ENCODE measurements at regions not wholly inside any gene's neighbourhood (a gene's known extent, or its start where the extent isn't known, plus 50 kb on each side); places are given as distances from the start of the nearest gene placed in this dataset.
"Not testable (repeated sequence)": the region's sequence is repeated elsewhere in the genome, so short reads cannot be mapped to it uniquely, and the experiment has no call there.

GRCh38 chr10:30765022-30765615, 135.6 kb upstream of the LYZL2 start:
- no peak for DNase-seq (ENCODE audit: low read depth)

- DNase-seq (ENCODE audit: low read depth) = no peak
These were observed 134.4 kb upstream of the LYZL2 start for GRCh38 chr10:30763918-30764317.

GRCh38 chr10:30762620-30763019, 133.1 kb upstream of the LYZL2 start:
- no peak for DNase-seq (ENCODE audit: low read depth)

- no peak for DNase-seq (ENCODE audit: low read depth)
These were observed 129.9 kb upstream of the LYZL2 start for GRCh38 chr10:30759423-30759822.

GRCh38 chr10:30758338-30758737, 128.8 kb upstream of the LYZL2 start:
- DNase-seq (ENCODE audit: low read depth) = no peak

- DNase-seq (ENCODE audit: low read depth) = no peak
These were observed 127.3 kb upstream of the LYZL2 start for GRCh38 chr10:30756896-30757295.

- no peak for DNase-seq (ENCODE audit: low read depth)
These were observed 126.6 kb upstream of the LYZL2 start for GRCh38 chr10:30756151-30756550.

- DNase-seq (ENCODE audit: low read depth) = peak; percentile 80
These were observed 125.9 kb upstream of the LYZL2 start for GRCh38 chr10:30755441-30755953.

GRCh38 chr10:30752481-30752881, 122.9 kb upstream of the LYZL2 start:
- DNase-seq (ENCODE audit: low read depth) = no peak

GRCh38 chr10:30751678-30752331, 122.3 kb upstream of the LYZL2 start:
- DNase-seq (ENCODE audit: low read depth) = peak; percentile 57

- no peak for DNase-seq (ENCODE audit: low read depth)
These were observed 121.6 kb upstream of the LYZL2 start for GRCh38 chr10:30750971-30751677.

- no peak for DNase-seq (ENCODE audit: low read depth)
These were observed 119.8 kb upstream of the LYZL2 start for GRCh38 chr10:30749385-30749784.

- DNase-seq (ENCODE audit: low read depth) = no peak
These were observed 118.8 kb upstream of the LYZL2 start for GRCh38 chr10:30748152-30748973.

- no peak for DNase-seq (ENCODE audit: low read depth)
These were observed 118.1 kb upstream of the LYZL2 start for GRCh38 chr10:30747633-30748032.

- no peak for DNase-seq (ENCODE audit: low read depth)
These were observed 116.4 kb upstream of the LYZL2 start for GRCh38 chr10:30745953-30746352.

- DNase-seq (ENCODE audit: low read depth) = no peak
These were observed 114.6 kb upstream of the LYZL2 start for GRCh38 chr10:30744106-30744505.

GRCh38 chr10:30743586-30743985, 114.0 kb upstream of the LYZL2 start:
- no peak for DNase-seq (ENCODE audit: low read depth)

GRCh38 chr10:30742471-30742870, 112.9 kb upstream of the LYZL2 start:
- DNase-seq (ENCODE audit: low read depth) = no peak

- not testable (repeated sequence) for DNase-seq (ENCODE audit: low read depth)
These were observed 111.2 kb upstream of the LYZL2 start for GRCh38 chr10:30740774-30741173.

- DNase-seq (ENCODE audit: low read depth) = no peak
These were observed 108.9 kb upstream of the LYZL2 start for GRCh38 chr10:30738416-30738815.

- no peak for DNase-seq (ENCODE audit: low read depth)
These were observed 108.4 kb upstream of the LYZL2 start for GRCh38 chr10:30737931-30738391.

- no peak for DNase-seq (ENCODE audit: low read depth)
These were observed 107.2 kb upstream of the LYZL2 start for GRCh38 chr10:30736685-30737232.

All from forelimb muscle (tissue), 1 donor.